HepG2 (cell line): ENCODE measurements at regions not wholly inside any gene's neighbourhood (a gene's known extent, or its start where the extent isn't known, plus 50 kb on each side); places are given as distances from the start of the nearest gene placed in this dataset.

ENCODE experiments used
- BRCA1 ChIP-seq: sonication (generic); formaldehyde crosslinking; IDR thresholded peaks from 2 replicates; pipeline ENCODE4 v1.4.0; 2020; ENCODE audit warnings: missing genetic modification reagents
- CERS6 ChIP-seq: sonication (generic); formaldehyde crosslinking; IDR thresholded peaks from 2 replicates; pipeline ENCODE4 v1.5.0; 2020; ENCODE audit warnings: missing genetic modification reagents
- FOXA1 ChIP-seq, 2 experiments: fragments of 450-650 bp in 1 of 2; sonication (generic) in 1 of 2; formaldehyde crosslinking in 1 of 2; IDR thresholded peaks; 2 replicates each; pipeline versions ENCODE4 v1.4.0 to v1.6.1; 2016 to 2020; ENCODE audit warnings: missing genetic modification reagents in 1 of 2
- MYNN ChIP-seq: sonication (generic); formaldehyde crosslinking; IDR thresholded peaks from 2 replicates; pipeline ENCODE4 v1.4.0; 2020; ENCODE audit warnings: mild to moderate bottlenecking, low read depth, missing genetic modification reagents
- REPIN1 ChIP-seq: sonication (generic); formaldehyde crosslinking; IDR thresholded peaks from 2 replicates; pipeline ENCODE4 v1.8.0; 2022; ENCODE audit warnings: missing genetic modification reagents, low read depth, mild to moderate bottlenecking, borderline replicate concordance
- RORA ChIP-seq: sonication (generic); formaldehyde crosslinking; IDR thresholded peaks from 2 replicates; pipeline ENCODE4 v1.5.0; 2020; ENCODE audit warnings: mild to moderate bottlenecking, missing genetic modification reagents, moderate library complexity
- RXRB ChIP-seq: IDR thresholded peaks from 2 replicates; pipeline ENCODE4 v1.6.1; 2016; ENCODE audit warnings: borderline replicate concordance, missing genetic modification reagents, missing compliant biosample characterization
- SMARCC2 ChIP-seq: fragments of 450-650 bp; IDR thresholded peaks from 2 replicates; pipeline ENCODE4 v1.6.1; 2017; ENCODE audit warnings: antibody characterized with exemption, mild to moderate bottlenecking
- SRY ChIP-seq: sonication (generic); formaldehyde crosslinking; IDR thresholded peaks from 2 replicates; pipeline ENCODE4 v1.8.0; 2022; ENCODE audit warnings: mild to moderate bottlenecking, missing genetic modification reagents
- ZBTB1 ChIP-seq: sonication (generic); formaldehyde crosslinking; IDR thresholded peaks from 2 replicates; pipeline ENCODE4 v1.4.0; 2020; ENCODE audit warnings: missing genetic modification reagents, borderline replicate concordance
- ZBTB7A ChIP-seq: sonication (generic); formaldehyde crosslinking; IDR thresholded peaks from 2 replicates; pipeline ENCODE4 v1.8.0; 2022; ENCODE audit warnings: mild to moderate bottlenecking, missing genetic modification reagents
- ZFP90 ChIP-seq: sonication (generic); formaldehyde crosslinking; IDR thresholded peaks from 2 replicates; pipeline ENCODE4 v1.8.0; 2022; ENCODE audit warnings: missing genetic modification reagents, mild to moderate bottlenecking, inconsistent platforms, borderline replicate concordance
- ZNF331 ChIP-seq: sonication (generic); formaldehyde crosslinking; IDR thresholded peaks from 2 replicates; pipeline ENCODE4 v1.4.0; 2020; ENCODE audit warnings: missing genetic modification reagents
- ZNF609 ChIP-seq: sonication (generic); formaldehyde crosslinking; IDR thresholded peaks from 2 replicates; pipeline ENCODE4 v1.4.0; 2020; ENCODE audit warnings: mild to moderate bottlenecking, missing genetic modification reagents, borderline replicate concordance
- ZNF616 ChIP-seq: sonication (generic); formaldehyde crosslinking; IDR thresholded peaks from 2 replicates; pipeline ENCODE4 v1.5.0; 2020; ENCODE audit warnings: low read depth, mild to moderate bottlenecking, missing genetic modification reagents
- ZNF644 ChIP-seq: IDR thresholded peaks from 2 replicates; pipeline ENCODE4 v1.6.1; 2016; ENCODE audit warnings: low read depth
- ZNF720 ChIP-seq: sonication (generic); formaldehyde crosslinking; IDR thresholded peaks from 2 replicates; pipeline ENCODE4 v1.4.0; 2020; ENCODE audit warnings: missing genetic modification reagents
- ZNF770 ChIP-seq: sonication (generic); formaldehyde crosslinking; IDR thresholded peaks from 2 replicates; pipeline ENCODE4 v1.5.0; 2020; ENCODE audit warnings: mild to moderate bottlenecking, missing genetic modification reagents
- ZNF879 ChIP-seq: sonication (generic); formaldehyde crosslinking; IDR thresholded peaks from 2 replicates; pipeline ENCODE4 v1.8.1; 2023; ENCODE audit warnings: missing genetic modification reagents
- ZSCAN5A ChIP-seq: sonication (generic); formaldehyde crosslinking; IDR thresholded peaks from 2 replicates; pipeline ENCODE4 v1.8.0; 2022; ENCODE audit warnings: mild to moderate bottlenecking, missing genetic modification reagents, borderline replicate concordance
- ZSCAN9 ChIP-seq: IDR thresholded peaks from 2 replicates; pipeline ENCODE4 v1.6.1; 2016; ENCODE audit warnings: borderline replicate concordance

- TF ChIP-seq SMARCC2 (no peak), MYNN (CRISPR knock-in tag) (no peak), BRCA1 (CRISPR knock-in tag) (no peak), ZNF770 (CRISPR knock-in tag) (no peak), ZNF331 (CRISPR knock-in tag) (no peak), ZNF609 (CRISPR knock-in tag) (no peak), ZBTB7A (no peak), ZNF616 (CRISPR knock-in tag) (no peak), SRY (CRISPR knock-in tag) (no peak), RXRB (CRISPR knock-in tag) (peak; percentile 58), ZNF644 (peak; percentile 55; the same call in 1 of the 2 replicates), ZNF720 (no peak), REPIN1 (CRISPR knock-in tag) (no peak), ZSCAN9 (CRISPR knock-in tag) (no peak), FOXA1 (IDR thresholded peaks at IDR 0.05) (no peak), FOXA1 (CRISPR knock-in tag; IDR thresholded peaks at IDR 0.05) (0 out of 2 replicates have a peak, but pooled peaks have one; percentile 24), CERS6 (CRISPR knock-in tag) (no peak), RORA (CRISPR knock-in tag) (no peak), ZSCAN5A (CRISPR knock-in tag) (no peak), ZFP90 (CRISPR knock-in tag) (no peak), ZBTB1 (CRISPR knock-in tag) (no peak), ZNF879 (CRISPR knock-in tag) (no peak)
Observed at GRCh38 chr18:10312326-10313015, 142.0 kb upstream of the APCDD1 start (continued).
